Colonic mucosa (tissue), 4 donors: ENCODE measurements at regions not wholly inside any gene's neighbourhood (a gene's known extent, or its start where the extent isn't known, plus 50 kb on each side); places are given as distances from the start of the nearest gene placed in this dataset.

Source experiments
- DNase-seq: peaks from one replicate; pipeline ENCODE4 v3.0.0-alpha.2; 2020
- H3K27ac ChIP-seq: fragments of 200-600 bp; one replicate; pipeline ENCODE4 v1.8.0; 2021
- H3K27me3 ChIP-seq: fragments of 200-600 bp; one replicate; pipeline ENCODE4 v1.8.0; 2021
- H3K36me3 ChIP-seq: fragments of 200-600 bp; one replicate; pipeline ENCODE4 v1.8.0; 2021
- H3K4me1 ChIP-seq: fragments of 200-600 bp; one replicate; pipeline ENCODE4 v1.8.0; 2021; ENCODE audit warnings: mild to moderate bottlenecking
- H3K4me3 ChIP-seq: fragments of 200-600 bp; one replicate; pipeline ENCODE4 v1.8.0; 2021
- H3K9ac ChIP-seq, 2 donors: one replicate each; pipeline ENCODE4 v1.7.0; 2013; ENCODE audit warnings: control low read depth in 2 of 2, low read depth in 2 of 2, low read length in 2 of 2
- H3K9me3 ChIP-seq: fragments of 200-600 bp; one replicate; pipeline ENCODE4 v1.8.0; 2021
- intact Hi-C: fragments of 100-400 bp; cut with DNase I; formaldehyde crosslinking; loops from one replicate; pipeline ENCODE4 v1.14.1; 2022
- TF ChIP-seq, protein P1 (sequence below): fragments of 200-600 bp; IDR thresholded peaks from one replicate; pipeline ENCODE4 v1.8.0; 2022; ENCODE audit warnings: antibody characterized with exemption, mild to moderate bottlenecking
- donor health status: healthy.
- donor health status: DM: no; HTN: no; CAD: no.
- donor health status: DM: no; HTN: no; CAD: no.

- H3K4me1 ChIP-seq, result no peaks in the 10 kb centered on the region
- TF ChIP-seq, protein P1, sequence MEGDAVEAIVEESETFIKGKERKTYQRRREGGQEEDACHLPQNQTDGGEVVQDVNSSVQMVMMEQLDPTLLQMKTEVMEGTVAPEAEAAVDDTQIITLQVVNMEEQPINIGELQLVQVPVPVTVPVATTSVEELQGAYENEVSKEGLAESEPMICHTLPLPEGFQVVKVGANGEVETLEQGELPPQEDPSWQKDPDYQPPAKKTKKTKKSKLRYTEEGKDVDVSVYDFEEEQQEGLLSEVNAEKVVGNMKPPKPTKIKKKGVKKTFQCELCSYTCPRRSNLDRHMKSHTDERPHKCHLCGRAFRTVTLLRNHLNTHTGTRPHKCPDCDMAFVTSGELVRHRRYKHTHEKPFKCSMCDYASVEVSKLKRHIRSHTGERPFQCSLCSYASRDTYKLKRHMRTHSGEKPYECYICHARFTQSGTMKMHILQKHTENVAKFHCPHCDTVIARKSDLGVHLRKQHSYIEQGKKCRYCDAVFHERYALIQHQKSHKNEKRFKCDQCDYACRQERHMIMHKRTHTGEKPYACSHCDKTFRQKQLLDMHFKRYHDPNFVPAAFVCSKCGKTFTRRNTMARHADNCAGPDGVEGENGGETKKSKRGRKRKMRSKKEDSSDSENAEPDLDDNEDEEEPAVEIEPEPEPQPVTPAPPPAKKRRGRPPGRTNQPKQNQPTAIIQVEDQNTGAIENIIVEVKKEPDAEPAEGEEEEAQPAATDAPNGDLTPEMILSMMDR, result no peak
- intact Hi-C loops, result no loop called here
- H3K27me3 ChIP-seq, result no peaks in the 10 kb centered on the region
- no peak overlapping the region for H3K4me3 ChIP-seq
- H3K9me3 ChIP-seq, result no peaks in the 10 kb centered on the region
- H3K27ac ChIP-seq, result no peak overlapping the region
- no peaks in the 10 kb centered on the region for H3K36me3 ChIP-seq
- H3K9ac ChIP-seq, result no peak overlapping the region
- DNase-seq, result no peak
Measured at GRCh38 chr1:189336115-189337100, 1141.3 kb downstream of the BRINP3 start.

DNA sequence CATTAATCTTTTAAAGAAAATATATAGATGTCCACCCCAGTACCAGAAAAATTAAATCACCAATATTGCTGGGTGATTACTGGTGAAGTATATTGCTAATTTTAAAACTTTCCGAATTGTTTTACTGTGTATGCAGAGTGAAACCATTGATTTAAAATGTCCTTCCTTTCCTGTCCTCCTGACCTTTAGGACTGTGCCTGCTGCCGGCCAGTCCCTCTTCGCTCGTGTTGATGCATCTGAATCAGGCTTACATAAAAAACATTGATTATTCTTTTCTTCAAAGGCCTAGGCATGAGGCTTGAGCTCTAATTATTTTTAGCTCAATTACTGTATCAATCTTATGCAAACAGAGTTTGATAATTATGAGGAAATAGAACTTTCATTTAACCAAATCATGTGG is 1128.1 kb downstream of the BRINP3 start:
- no peaks in the 10 kb centered on the region for H3K4me1 ChIP-seq
- no peak overlapping the region for H3K4me3 ChIP-seq
- no peaks in the 10 kb centered on the region for H3K36me3 ChIP-seq
- TF ChIP-seq, protein P1, result no peak
- H3K27ac ChIP-seq, result no peak overlapping the region
- H3K9me3 ChIP-seq, result no peaks in the 10 kb centered on the region
- H3K9ac ChIP-seq, result no peak overlapping the region
- no peak for DNase-seq
- H3K27me3 ChIP-seq, result no peaks in the 10 kb centered on the region
- intact Hi-C loops, result no loop called here

GRCh38 chr1:189350983-189351616 is 1126.6 kb downstream of the BRINP3 start:
- TF ChIP-seq, protein P1, result no peak
- intact Hi-C loops, result no loop called here
- H3K27ac ChIP-seq, result no peak overlapping the region
- H3K4me1 ChIP-seq, result no peaks in the 10 kb centered on the region
- no peak for DNase-seq
- H3K9ac ChIP-seq, result no peak overlapping the region
- no peaks in the 10 kb centered on the region for H3K9me3 ChIP-seq
- H3K4me3 ChIP-seq, result no peak overlapping the region
- H3K27me3 ChIP-seq, result no peaks in the 10 kb centered on the region
- H3K36me3 ChIP-seq, result no peaks in the 10 kb centered on the region

- H3K27ac ChIP-seq, result no peak overlapping the region
- intact Hi-C loops, result no loop called here
Measured at GRCh38 chr1:189351960-189352359, 1125.7 kb downstream of the BRINP3 start.

DNA sequence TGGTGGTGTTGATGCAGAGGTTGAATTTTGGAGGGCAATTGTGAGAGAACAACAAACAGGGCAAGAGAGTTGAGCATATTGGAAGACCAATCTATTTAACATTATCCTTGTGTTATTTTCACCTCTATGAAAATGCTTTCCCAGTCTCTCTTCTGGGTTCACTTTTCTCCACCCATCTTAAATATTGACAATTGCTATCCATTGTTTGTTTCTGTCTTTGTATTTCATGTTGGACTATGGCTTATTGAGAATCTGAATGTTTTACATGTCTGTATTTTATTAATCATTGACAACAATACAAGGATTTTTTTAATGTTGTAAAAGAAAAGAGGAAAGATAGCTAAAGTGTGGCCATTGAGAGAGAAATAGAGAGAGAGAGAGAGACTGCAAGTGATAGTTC is 1121.5 kb downstream of the BRINP3 start:
- TF ChIP-seq, protein P1, result no peak
- H3K9me3 ChIP-seq, result no peaks in the 10 kb centered on the region
- no peaks in the 10 kb centered on the region for H3K27me3 ChIP-seq
- H3K4me1 ChIP-seq, result no peaks in the 10 kb centered on the region
- no peaks in the 10 kb centered on the region for H3K36me3 ChIP-seq
- H3K4me3 ChIP-seq, result no peak overlapping the region
- H3K27ac ChIP-seq, result no peak overlapping the region
- DNase-seq, result no peak
- intact Hi-C loops, result no loop called here
- no peak overlapping the region for H3K9ac ChIP-seq

More at GRCh38 chr1:189351960-189352359, 1125.7 kb downstream of the BRINP3 start:
- H3K4me3 ChIP-seq, result no peak overlapping the region
- H3K9me3 ChIP-seq, result no peaks in the 10 kb centered on the region
- no peaks in the 10 kb centered on the region for H3K4me1 ChIP-seq
- H3K36me3 ChIP-seq, result no peaks in the 10 kb centered on the region
- no peaks in the 10 kb centered on the region for H3K27me3 ChIP-seq
- TF ChIP-seq, protein P1, result no peak
- DNase-seq, result no peak
- no peak overlapping the region for H3K9ac ChIP-seq
